Stimulated activated CD4-positive, alpha-beta T cell treated with anti-CD3 and anti-CD28 coated beads, Interleukin-4, amount 100 ng/mL, for 48 hours (primary cell): ENCODE measurements at regions not wholly inside any gene's neighbourhood (a gene's known extent, or its start where the extent isn't known, plus 50 kb on each side); places are given as distances from the start of the nearest gene placed in this dataset.
"Not testable (repeated sequence)": the region's sequence is repeated elsewhere in the genome, so short reads cannot be mapped to it uniquely, and the experiment has no call there.

Source experiments
- DNase-seq, 2 donors: peaks; one replicate each; pipeline ENCODE4 v3.0.0-alpha.2; 2020; ENCODE audit warnings: low read depth in 2 of 2

- no peak for DNase-seq
These were observed 298.3 kb upstream of the ERCC4 start for GRCh38 chr16:13621639-13622038.

- no peak for DNase-seq
These were observed 291.8 kb upstream of the ERCC4 start for GRCh38 chr16:13628156-13628555.

- no peak for DNase-seq
These were observed 290.2 kb upstream of the ERCC4 start for GRCh38 chr16:13629704-13630103.

- no peak for DNase-seq
These were observed 289.6 kb upstream of the ERCC4 start for GRCh38 chr16:13630374-13630773.

GRCh38 chr16:13631213-13631767, 288.7 kb upstream of the ERCC4 start:
- no peak for DNase-seq

- DNase-seq, result no peak
These were observed 288.0 kb upstream of the ERCC4 start for GRCh38 chr16:13631916-13632315.

- DNase-seq, result not testable (repeated sequence)
These were observed 287.4 kb upstream of the ERCC4 start for GRCh38 chr16:13632504-13632903.

GRCh38 chr16:13633391-13633861, 286.5 kb upstream of the ERCC4 start:
- no peak for DNase-seq

- DNase-seq, result no peak
These were observed 285.7 kb upstream of the ERCC4 start for GRCh38 chr16:13634253-13634652.

- DNase-seq, result no peak
These were observed 285.0 kb upstream of the ERCC4 start for GRCh38 chr16:13634959-13635358.

- no peak for DNase-seq
These were observed 281.7 kb upstream of the ERCC4 start for GRCh38 chr16:13638218-13638617.

GRCh38 chr16:13643412-13643811, 276.5 kb upstream of the ERCC4 start:
- no peak for DNase-seq

GRCh38 chr16:13645601-13646245, 274.2 kb upstream of the ERCC4 start:
- DNase-seq, result no peak

- no peak for DNase-seq
These were observed 259.1 kb upstream of the ERCC4 start for GRCh38 chr16:13660807-13661206.

- no peak for DNase-seq
These were observed 254.1 kb upstream of the ERCC4 start for GRCh38 chr16:13665876-13666275.

GRCh38 chr16:13672196-13672595, 247.8 kb upstream of the ERCC4 start:
- no peak for DNase-seq

- no peak for DNase-seq
These were observed 239.7 kb upstream of the ERCC4 start for GRCh38 chr16:13680021-13680889.

- no peak for DNase-seq
These were observed 235.0 kb upstream of the ERCC4 start for GRCh38 chr16:13684819-13685563.

GRCh38 chr16:13696017-13696416, 223.9 kb upstream of the ERCC4 start:
- no peak for DNase-seq

GRCh38 chr16:13697013-13697412, 222.9 kb upstream of the ERCC4 start:
- no peak for DNase-seq

GRCh38 chr16:13697568-13697967, 222.4 kb upstream of the ERCC4 start:
- no peak for DNase-seq

- no peak for DNase-seq
These were observed 217.3 kb upstream of the ERCC4 start for GRCh38 chr16:13702614-13703013.
